ENCODE measurements at regions not wholly inside any gene's neighbourhood (a gene's known extent, or its start where the extent isn't known, plus 50 kb on each side); places are given as distances from the start of the nearest gene placed in this dataset.

- 31 to 56% methylated on average over 2 of the region's 2 CpGs for WGBS, 2 donors
- no peak overlapping the region for H3K27ac ChIP-seq
- intact Hi-C loops (cut with DNase I), result no loop called here
Observed at GRCh38 chr7:54336800-54337199, 205.4 kb upstream of the VSTM2A start.

GRCh38 chr7:54337466-54337865 lies 204.7 kb upstream of the VSTM2A start:
- Histone ChIP-seq H3K27me3 (no peaks in the 10 kb centered on the region), H3K36me3 (replicated peaks in 1 of 2; ENCODE audit: insufficient read depth in 1 of 2, low read depth in 2 of 2) (no peaks in the 10 kb centered on the region), H3K27ac (no peak overlapping the region), H3K9me3 (no peaks in the 10 kb centered on the region), H3K4me1 (no peaks in the 10 kb centered on the region), H3K4me3 (no peak overlapping the region)
- TF ChIP-seq CTCF (IDR thresholded peaks at IDR 0.05) (no peak), POLR2A (IDR thresholded peaks at IDR 0.05) (no peak)
- ATAC-seq (no peak), DNase-seq (no peak)
- intact Hi-C loops (cut with DNase I), result no loop called here
- 55 to 72% methylated on average over 2 of the region's 2 CpGs for WGBS, 2 donors

More at GRCh38 chr7:54336800-54337199, 205.4 kb upstream of the VSTM2A start:
- H3K27me3 ChIP-seq, result no peaks in the 10 kb centered on the region
- DNase-seq (no peak), ATAC-seq (no peak)
- no peak overlapping the region for H3K4me3 ChIP-seq
- no peaks in the 10 kb centered on the region for H3K4me1 ChIP-seq
- TF ChIP-seq CTCF (IDR thresholded peaks at IDR 0.05) (no peak), POLR2A (IDR thresholded peaks at IDR 0.05) (no peak)
- no peaks in the 10 kb centered on the region for H3K9me3 ChIP-seq
- no peaks in the 10 kb centered on the region for H3K36me3 ChIP-seq (replicated peaks in 1 of 2; ENCODE audit: insufficient read depth in 1 of 2, low read depth in 2 of 2)

GRCh38 chr7:54338319-54338718 lies 203.9 kb upstream of the VSTM2A start:
- DNase-seq (no peak), ATAC-seq (no peak)
- Histone ChIP-seq H3K4me1 (no peaks in the 10 kb centered on the region), H3K27me3 (no peaks in the 10 kb centered on the region), H3K4me3 (no peak overlapping the region), H3K36me3 (replicated peaks in 1 of 2; ENCODE audit: insufficient read depth in 1 of 2, low read depth in 2 of 2) (no peaks in the 10 kb centered on the region), H3K27ac (no peak overlapping the region), H3K9me3 (no peaks in the 10 kb centered on the region)
- intact Hi-C loops (cut with DNase I), result no loop called here
- whole genome bisulfite sequencing, 2 donors, result 77% methylated on average over 3 of the region's 3 CpGs
- no peak for TF ChIP-seq POLR2A (IDR thresholded peaks at IDR 0.05)
- no peak for TF ChIP-seq CTCF (IDR thresholded peaks at IDR 0.05)

GRCh38 chr7:54339073-54339472 lies 203.1 kb upstream of the VSTM2A start:
- no peak for ATAC-seq
- Histone ChIP-seq H3K36me3 (replicated peaks in 1 of 2; ENCODE audit: insufficient read depth in 1 of 2, low read depth in 2 of 2) (no peaks in the 10 kb centered on the region), H3K9me3 (no peaks in the 10 kb centered on the region), H3K4me1 (no peaks in the 10 kb centered on the region), H3K27ac (no peak overlapping the region), H3K4me3 (no peak overlapping the region), H3K27me3 (no peaks in the 10 kb centered on the region)
- no peak for TF ChIP-seq POLR2A (IDR thresholded peaks at IDR 0.05)
- TF ChIP-seq CTCF (IDR thresholded peaks at IDR 0.05), result no peak
- DNase-seq, result peak in 1 of 4 donors; percentile 3
- WGBS, 2 donors, result 58 to 59% methylated on average over 4 of the region's 4 CpGs
- intact Hi-C loops (cut with DNase I), result no loop called here

- Histone ChIP-seq H3K4me3 (no peak overlapping the region), H3K36me3 (replicated peaks in 1 of 2; ENCODE audit: insufficient read depth in 1 of 2, low read depth in 2 of 2) (no peaks in the 10 kb centered on the region), H3K27me3 (no peaks in the 10 kb centered on the region), H3K9me3 (no peaks in the 10 kb centered on the region), H3K27ac (no peak overlapping the region), H3K4me1 (no peaks in the 10 kb centered on the region)
- ATAC-seq (no peak), DNase-seq (no peak)
- intact Hi-C loops (cut with DNase I), result no loop called here
- TF ChIP-seq POLR2A (IDR thresholded peaks at IDR 0.05), result no peak
- TF ChIP-seq CTCF (IDR thresholded peaks at IDR 0.05), result no peak
Observed at GRCh38 chr7:54342458-54342857, 199.7 kb upstream of the VSTM2A start.

Measured in body of pancreas (tissue), 4 donors.